Posterior cingulate gyrus (tissue), 11 donors: ENCODE measurements at regions not wholly inside any gene's neighbourhood (a gene's known extent, or its start where the extent isn't known, plus 50 kb on each side); places are given as distances from the start of the nearest gene placed in this dataset.

Experiments
- DNase-seq, 10 donors: peaks; one replicate each; pipeline versions ENCODE4 v3.0.0 to v3.0.0-alpha.2; 2020 to 2021; ENCODE audit warnings: mixed read lengths in 3 of 10
- intact Hi-C: fragments of 100-400 bp; cut with DNase I; formaldehyde crosslinking; loops from one replicate; pipeline ENCODE4 v1.15.1; 2023

GRCh38 chr12:114912811-114913210 is 228.8 kb upstream of the TBX3 start:
- no peak for DNase-seq
- intact Hi-C loops: no loop called here

- intact Hi-C loops: no loop called here
Measured at GRCh38 chr12:114911196-114911595, 227.2 kb upstream of the TBX3 start.

DNA sequence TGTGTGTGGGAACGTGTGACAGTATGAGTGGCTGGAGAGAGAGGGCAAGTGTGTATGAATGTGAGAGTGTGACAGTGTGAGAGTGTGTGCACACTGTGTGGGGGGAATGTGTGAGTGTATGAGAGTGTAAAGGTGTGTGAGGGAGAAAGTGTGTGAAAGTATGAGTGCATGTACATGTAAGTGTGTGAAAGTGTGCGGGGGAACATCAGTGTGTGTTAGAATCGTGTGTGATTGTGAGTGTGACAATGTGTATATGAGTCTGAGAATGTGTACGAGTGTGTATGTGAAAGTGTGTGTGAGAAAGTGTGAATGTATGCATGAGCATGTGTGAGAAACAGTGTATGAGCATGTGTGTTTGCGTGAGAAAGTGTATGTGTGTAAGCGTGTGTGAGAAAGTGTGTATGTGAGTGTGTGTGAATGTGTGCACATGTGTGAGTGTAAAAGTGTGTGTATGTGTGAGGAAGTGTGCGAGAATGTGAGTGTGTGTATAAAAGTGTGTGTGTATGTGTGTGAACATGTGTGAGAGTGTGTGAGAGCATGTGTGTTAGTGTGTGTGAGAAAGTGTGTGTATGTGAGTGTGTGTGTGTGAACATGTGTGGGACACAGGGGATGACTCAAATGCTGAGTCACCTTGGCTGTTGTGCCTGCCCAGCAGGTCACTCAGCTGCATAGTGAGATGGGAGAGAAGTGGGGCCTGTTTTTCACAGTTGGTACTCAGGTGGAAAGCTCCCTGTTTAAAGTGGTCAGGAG is 220.5 kb upstream of the TBX3 start:
- intact Hi-C loops: no loop called here

More at GRCh38 chr12:114911196-114911595, 227.2 kb upstream of the TBX3 start:
- no peak for DNase-seq

DNA sequence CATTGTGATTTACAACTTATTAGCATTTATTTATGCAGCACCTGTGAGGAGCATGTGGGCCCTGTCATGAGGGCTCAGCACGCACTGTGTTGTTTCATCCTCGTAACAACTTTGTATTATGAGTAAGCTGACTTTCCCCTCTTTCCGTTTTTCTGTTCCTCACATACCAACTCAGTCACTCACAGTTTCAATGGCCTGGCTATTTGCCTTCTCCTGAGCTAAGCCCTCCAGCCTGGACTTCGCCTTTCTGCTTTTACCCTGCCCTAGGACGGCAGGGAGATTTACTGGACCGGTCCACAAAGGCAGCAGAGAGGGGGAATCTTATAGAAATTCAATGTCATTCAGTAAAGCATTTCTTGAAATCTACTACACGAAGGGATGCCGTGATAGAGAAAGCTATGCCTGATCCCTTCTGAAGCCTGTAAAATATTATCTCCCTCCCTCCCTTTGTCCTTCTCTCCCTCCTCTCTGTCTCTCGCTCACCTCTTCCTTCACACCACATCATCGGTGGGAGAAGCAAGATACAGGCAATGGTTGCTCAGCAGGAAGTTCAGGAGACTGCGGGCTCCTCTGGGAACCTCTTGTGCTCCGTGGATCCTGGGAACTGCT is 219.2 kb upstream of the TBX3 start:
- DNase-seq: no peak
- intact Hi-C loops: no loop called here

More for the DNA sequence above, 220.5 kb upstream of the TBX3 start:
- DNase-seq: no peak

DNA sequence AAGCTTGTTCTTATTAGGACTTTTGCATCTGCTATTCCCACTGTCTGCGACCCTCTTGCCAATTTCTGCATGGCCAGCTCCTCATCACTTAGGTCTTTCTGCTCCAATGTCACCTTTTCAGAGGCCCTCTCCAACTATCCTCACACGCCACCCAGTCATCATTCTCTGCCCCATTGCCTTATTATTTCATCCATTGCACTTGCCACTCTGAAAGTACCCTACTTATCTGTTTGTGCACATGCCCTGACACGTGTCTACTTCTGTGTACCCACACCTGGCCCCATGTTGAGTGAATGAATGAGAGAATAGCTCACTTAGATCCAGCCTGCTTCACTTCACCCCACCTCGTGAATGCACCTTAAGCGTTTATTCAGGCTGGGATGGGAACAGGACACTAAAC is 218.7 kb upstream of the TBX3 start:
- no peak for DNase-seq
- intact Hi-C loops: no loop called here

GRCh38 chr12:114901316-114901715 is 217.3 kb upstream of the TBX3 start:
- intact Hi-C loops: no loop called here
- no peak for DNase-seq

GRCh38 chr12:114898159-114898558 is 214.2 kb upstream of the TBX3 start:
- intact Hi-C loops: no loop called here
- DNase-seq: no peak

GRCh38 chr12:114895827-114896226 is 211.9 kb upstream of the TBX3 start:
- intact Hi-C loops: no loop called here
- no peak for DNase-seq

GRCh38 chr12:114895081-114895480 is 211.1 kb upstream of the TBX3 start:
- no peak for DNase-seq
- intact Hi-C loops: no loop called here

- no peak for DNase-seq
- intact Hi-C loops: no loop called here
Measured at GRCh38 chr12:114894076-114894475, 210.1 kb upstream of the TBX3 start.

DNA sequence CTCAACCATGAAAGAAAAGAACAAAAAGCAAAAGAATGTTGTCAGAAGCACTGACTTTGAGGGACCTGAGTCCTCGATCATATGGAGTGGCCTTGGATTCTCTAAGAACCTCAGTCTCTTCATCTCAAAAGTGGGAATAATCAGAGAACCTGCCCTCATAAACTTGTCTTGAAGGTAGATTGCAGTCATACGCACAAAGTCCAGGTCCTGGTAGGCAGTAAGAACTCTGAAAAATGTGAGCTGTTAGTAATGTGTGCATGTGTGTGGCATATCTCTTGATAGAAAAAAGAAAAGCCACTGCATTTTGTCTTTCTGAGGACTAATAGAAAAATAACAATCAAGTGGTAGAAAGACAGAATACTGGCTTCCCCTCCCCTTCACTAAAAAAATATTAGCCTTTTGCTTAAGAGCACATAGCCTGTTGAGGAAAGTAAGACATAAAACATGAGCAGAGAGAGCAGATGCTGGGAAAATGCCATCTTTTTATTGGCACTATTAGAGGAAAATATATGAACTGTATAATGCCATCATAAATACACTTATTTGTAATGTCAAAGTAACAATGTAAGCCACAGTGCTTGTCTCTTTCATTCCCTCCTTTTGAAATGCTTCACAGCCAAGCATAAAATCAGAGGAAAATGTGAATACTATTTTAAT is 205.1 kb upstream of the TBX3 start:
- intact Hi-C loops: no loop called here
- DNase-seq: no peak

DNA sequence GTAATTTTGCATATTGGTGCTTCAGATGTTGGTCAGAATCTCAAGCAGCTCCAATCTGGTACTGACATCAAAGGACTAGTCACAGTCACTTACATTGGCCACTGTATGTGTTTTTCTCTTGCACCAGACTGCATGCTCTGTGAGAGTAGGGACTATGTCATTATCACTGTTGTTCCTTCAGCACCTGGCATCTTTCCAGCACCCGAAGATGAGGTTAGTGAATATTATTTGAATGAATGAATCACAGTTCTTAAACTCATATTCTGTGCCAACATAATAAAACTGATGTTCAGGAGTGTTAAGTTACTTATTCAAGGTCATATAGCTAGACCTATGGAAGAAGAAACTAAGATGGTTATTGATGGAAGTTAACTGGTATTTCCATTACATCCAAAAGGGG is 204.5 kb upstream of the TBX3 start:
- DNase-seq: no peak
- intact Hi-C loops: no loop called here

GRCh38 chr12:114885501-114885900 is 201.5 kb upstream of the TBX3 start:
- intact Hi-C loops: no loop called here
- DNase-seq: no peak

GRCh38 chr12:114884575-114884974 is 200.6 kb upstream of the TBX3 start:
- intact Hi-C loops: no loop called here
- no peak for DNase-seq

DNA sequence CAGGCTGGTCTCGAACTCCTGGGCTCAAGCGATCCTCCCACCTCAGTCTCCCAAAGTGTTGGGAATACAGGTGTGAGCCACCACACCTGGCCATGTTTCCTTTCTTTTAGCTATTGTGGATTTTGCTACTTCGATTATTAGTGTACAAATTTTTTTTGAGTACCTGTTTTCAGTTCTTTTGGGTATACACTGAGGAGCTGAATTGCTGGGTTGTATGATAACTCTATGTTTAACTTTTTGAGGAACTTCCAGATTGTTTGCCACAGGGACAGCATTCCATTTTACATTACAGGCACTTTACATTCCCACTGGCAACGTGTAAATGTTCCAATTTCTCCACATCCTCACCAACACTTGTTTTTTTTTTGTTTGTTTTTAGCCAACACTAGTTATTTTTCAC is 198.1 kb upstream of the TBX3 start:
- DNase-seq: no peak
- intact Hi-C loops: no loop called here

DNA sequence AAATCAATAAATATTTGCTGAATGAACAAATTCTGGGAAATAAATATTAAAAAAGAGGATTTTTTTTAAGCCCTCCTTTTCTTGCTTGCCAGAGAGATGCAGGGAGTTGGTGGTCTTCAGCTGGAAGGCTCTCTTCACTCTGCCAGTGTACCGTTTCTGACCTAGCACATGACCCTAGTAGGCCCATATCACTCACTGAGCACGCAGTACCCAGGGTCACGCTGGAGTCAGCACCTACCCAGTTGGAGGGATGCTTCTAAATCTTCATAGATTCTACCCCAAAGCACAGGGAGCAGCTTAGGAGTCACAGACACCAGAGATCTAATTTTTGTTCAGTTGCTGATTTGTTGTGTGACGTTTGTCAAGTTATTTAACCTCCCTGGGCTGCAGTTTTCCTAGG is 195.4 kb upstream of the TBX3 start:
- DNase-seq: no peak
- intact Hi-C loops: no loop called here

DNA sequence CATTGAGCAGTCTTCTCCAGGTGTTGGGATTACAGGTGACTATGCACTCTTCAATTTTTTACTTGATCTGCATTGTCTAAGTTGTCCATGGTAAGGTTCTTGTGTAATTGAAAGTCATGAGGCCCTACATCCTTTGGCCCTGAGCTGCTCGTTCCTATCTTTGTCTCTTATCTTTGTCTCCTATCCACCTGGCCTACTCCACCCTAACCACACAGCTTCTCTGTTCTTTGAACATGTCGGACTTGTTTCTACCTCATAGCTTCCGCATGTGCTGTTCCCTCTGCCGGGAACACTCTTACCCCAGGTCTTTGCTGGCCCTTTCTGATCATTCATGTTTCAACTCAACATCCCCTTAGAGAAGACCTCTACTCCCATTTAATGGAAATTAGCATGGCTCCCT is 194.8 kb upstream of the TBX3 start:
- intact Hi-C loops: no loop called here
- DNase-seq: no peak

GRCh38 chr12:114876968-114877680 is 193.1 kb upstream of the TBX3 start:
- intact Hi-C loops: no loop called here
- no peak for DNase-seq

DNA sequence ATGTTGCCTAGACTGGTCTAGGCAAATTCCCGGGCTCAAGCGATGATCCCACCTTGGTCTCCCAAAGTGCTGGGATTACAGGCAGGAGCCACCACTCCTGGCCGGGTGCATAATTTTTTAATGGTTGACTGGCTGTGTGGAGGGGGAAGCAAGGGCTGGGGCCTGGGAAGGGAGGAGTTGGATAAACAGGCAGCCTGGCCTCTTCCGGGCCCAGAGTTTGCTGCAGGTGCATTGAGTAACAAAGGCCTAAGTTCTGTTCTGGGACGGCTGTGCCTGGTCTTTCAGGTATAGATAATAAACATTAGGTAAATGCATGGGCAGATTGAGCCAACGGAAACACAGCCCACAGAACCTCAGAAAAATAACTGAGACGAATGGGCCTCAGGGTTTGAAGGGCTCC is 191.3 kb upstream of the TBX3 start:
- DNase-seq: no peak
- intact Hi-C loops: no loop called here

DNA sequence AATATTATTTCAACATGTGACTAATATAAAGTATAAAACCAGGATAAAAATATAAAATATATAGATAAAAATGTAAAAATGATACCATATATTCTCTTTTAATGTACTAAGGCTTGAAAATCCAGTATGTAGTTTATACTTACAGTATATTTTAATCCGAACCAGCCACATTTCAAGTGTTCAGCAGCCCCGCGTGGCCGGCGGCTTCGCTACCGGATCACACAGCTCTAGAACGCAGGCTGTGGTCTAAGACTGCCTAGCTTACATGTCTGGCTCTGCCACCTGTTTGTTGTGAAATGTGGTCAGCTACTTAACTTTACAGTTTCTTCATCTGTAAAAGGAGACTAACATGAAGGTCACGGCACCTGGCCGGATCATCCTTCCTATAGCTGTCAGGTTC is 189.7 kb upstream of the TBX3 start:
- intact Hi-C loops: no loop called here
- DNase-seq: no peak
